ENCODE measurements at regions not wholly inside any gene's neighbourhood (a gene's known extent, or its start where the extent isn't known, plus 50 kb on each side); places are given as distances from the start of the nearest gene placed in this dataset.

DNA sequence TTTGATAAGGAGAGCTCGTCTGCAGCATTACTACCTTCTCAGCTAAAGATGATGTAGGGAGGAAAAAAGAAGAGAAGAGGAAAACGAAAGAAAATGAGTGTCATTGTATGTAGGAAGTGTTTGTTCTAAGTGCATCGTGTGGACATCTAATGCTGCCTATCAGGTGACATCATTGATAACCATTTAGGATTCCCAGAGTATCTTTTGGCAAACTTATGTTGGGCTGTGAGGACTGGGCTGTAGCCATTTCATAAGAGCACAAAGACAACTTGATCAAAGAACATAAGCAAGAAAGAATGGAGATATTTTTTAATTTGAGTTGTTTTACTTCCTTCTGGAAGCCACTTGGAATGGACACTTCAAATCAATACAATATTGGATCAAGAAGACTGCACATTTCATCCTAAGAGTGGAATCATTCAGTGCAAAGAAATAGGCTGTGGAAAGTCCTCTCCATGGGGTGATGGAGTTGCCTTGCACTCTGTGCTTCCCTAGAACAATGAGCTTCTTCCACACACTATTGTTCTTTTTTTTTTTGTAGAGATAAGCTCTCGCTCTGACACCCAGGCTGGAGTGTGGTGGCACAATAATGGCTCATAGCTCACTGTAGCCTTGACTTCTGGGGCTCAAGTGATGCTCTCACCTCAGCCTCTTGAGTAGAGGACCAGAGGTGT lies 52.4 kb upstream of the UBL3 start:
- DNase-seq (ENCODE audit: low read depth): no peak

DNA sequence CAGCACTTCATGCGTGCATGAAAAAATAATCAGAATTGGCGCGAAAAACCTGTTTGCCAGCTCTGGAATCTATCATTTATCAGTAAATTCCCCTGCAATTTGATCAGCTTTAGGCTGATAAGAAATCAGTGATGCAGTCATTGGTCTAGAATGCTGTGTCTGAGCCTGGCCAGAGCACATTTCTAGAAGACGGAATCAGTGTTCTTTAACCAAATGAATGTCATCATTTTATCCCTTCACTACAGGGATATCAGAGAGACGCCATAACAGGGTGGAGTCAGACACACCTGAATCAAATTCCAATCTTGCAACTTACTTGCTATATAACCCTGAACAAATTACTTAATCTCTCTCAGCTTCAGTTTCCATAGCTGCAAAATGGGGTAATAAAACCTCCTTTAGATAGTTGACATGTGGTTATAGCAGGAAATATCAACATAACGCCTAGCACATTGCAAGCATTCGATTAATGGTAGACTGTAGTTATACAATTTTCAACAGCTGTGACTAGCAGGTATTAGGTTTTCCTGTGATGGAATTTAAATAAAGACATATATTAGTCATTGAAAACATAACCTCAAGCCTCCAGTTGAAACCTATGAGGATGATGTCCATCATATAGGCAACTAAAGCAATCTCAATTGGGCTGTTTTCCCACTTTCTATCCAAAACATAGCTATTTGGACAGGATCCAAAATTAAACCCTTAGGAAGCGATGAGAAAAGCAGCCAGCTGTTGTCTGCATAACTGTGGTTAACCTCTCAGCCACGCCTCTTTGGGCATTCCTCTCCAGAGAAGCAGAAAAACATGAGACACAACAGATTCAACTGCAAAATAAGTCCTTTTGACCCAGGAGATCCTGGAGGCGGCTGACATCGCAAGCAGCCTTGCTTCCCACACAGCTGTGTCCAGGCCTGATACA lies 51.6 kb upstream of the UBL3 start:
- no peak for DNase-seq (ENCODE audit: low read depth)
